ENCODE measurements at regions not wholly inside any gene's neighbourhood (a gene's known extent, or its start where the extent isn't known, plus 50 kb on each side); places are given as distances from the start of the nearest gene placed in this dataset.
A peak's percentile ranks its signal among the peaks of the same experiment; 100 is the strongest.
"Not testable (repeated sequence)": the region's sequence is repeated elsewhere in the genome, so short reads cannot be mapped to it uniquely, and the experiment has no call there.

- no peak for DNase-seq (ENCODE audit: low read depth)
- no peak for TF ChIP-seq CTCF (IDR thresholded peaks at IDR 0.05; ENCODE audit: insufficient read depth, low read depth, low read length, missing control alignments)
- no peak overlapping the region for H3K4me3 ChIP-seq (ENCODE audit: low read length)
These were observed 62.9 kb upstream of the IPO5 start for GRCh38 chr13:97890573-97890972.

- H3K4me3 ChIP-seq (ENCODE audit: low read length); DNase-seq (ENCODE audit: low read depth): not testable (repeated sequence)
These were observed 61.5 kb upstream of the IPO5 start for GRCh38 chr13:97891964-97892363.

GRCh38 chr13:97892717-97893116 is 60.8 kb upstream of the IPO5 start:
- H3K4me3 ChIP-seq (ENCODE audit: low read length) = no peak overlapping the region
- no peak for TF ChIP-seq CTCF (IDR thresholded peaks at IDR 0.05; ENCODE audit: insufficient read depth, low read depth, low read length, missing control alignments)
- DNase-seq (ENCODE audit: low read depth) = peak; percentile 61

- H3K4me3 ChIP-seq (ENCODE audit: low read length) = no peak overlapping the region
- no peak for TF ChIP-seq CTCF (IDR thresholded peaks at IDR 0.05; ENCODE audit: insufficient read depth, low read depth, low read length, missing control alignments)
- DNase-seq (ENCODE audit: low read depth) = no peak
These were observed 58.1 kb upstream of the IPO5 start for GRCh38 chr13:97895383-97895782.

GRCh38 chr13:97896446-97896845 is 57.0 kb upstream of the IPO5 start:
- TF ChIP-seq CTCF (IDR thresholded peaks at IDR 0.05; ENCODE audit: insufficient read depth, low read depth, low read length, missing control alignments) = no peak
- DNase-seq (ENCODE audit: low read depth) = no peak

GRCh38 chr13:97901716-97902115 is 51.8 kb upstream of the IPO5 start:
- no peak overlapping the region for H3K4me3 ChIP-seq (ENCODE audit: low read length)
- TF ChIP-seq CTCF (IDR thresholded peaks at IDR 0.05; ENCODE audit: insufficient read depth, low read depth, low read length, missing control alignments) = no peak
- DNase-seq (ENCODE audit: low read depth) = no peak

More at GRCh38 chr13:97896446-97896845, 57.0 kb upstream of the IPO5 start:
- no peak overlapping the region for H3K4me3 ChIP-seq (ENCODE audit: low read length)

All from epithelial cell of esophagus (primary cell).